HuH-7.5 (cell line): ENCODE measurements at regions not wholly inside any gene's neighbourhood (a gene's known extent, or its start where the extent isn't known, plus 50 kb on each side); places are given as distances from the start of the nearest gene placed in this dataset.

Experiments used
- DNase-seq: peaks from one replicate; pipeline ENCODE4 v3.0.0; 2011; ENCODE audit warnings: low spot score

GRCh38 chr11:16440136-16440535 lies 83.8 kb upstream of the SOX6 start:
- DNase-seq, result no peak

DNA sequence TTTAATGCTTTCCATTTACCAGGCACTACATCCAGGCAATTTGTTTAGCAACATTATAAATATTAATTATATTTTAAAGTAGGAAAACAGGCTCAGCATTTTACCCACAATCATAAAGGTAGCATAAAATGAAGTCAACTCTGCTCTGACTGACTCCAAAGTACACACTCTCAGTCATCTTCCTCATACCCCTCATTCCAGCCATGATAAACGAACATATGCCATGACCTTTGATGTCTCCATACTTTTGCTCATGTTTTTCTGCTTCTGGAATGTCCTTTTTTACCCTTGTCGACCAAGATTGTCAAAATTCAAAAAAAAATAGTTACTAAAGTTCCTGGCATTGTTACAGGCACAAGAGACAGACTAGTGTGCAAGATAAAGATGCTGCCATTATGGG lies 77.7 kb upstream of the SOX6 start:
- no peak for DNase-seq

DNA sequence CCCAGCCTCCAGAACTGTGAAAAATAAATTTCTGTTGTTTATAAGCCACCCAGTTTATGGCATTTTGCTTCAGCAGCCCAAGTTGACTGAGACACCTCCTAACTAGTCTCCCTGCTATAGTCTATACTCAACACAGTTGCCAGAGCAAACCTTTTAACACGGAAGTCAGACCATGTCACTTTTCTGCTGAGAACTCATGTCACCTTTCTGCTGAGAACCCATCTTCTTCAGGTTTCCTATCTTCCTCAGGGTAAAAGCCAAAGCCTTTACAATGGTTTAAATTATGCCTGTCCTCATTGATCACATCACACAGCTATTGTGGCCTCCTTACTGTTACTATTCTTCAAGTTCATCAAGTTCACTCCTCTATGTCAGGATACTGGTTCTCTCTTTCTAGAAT lies 74.3 kb upstream of the SOX6 start:
- no peak for DNase-seq

DNA sequence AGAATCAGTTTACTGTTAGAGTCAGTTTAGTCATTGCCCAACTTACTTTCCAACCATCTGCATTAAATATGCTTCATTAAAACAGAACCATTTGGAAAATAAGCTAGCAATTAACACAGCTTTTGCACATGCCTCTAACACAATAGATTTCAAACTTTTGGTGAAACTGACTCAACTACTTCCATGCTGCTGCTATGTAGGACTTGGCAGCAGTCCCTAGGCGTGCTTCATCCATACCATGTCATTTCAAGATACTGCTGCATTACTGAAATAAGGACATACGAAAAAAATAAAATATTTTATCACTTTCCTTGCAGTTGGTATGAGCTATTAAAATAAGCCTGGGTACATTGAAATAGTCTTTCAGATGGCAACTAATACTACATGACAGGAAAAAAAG lies 65.5 kb upstream of the SOX6 start:
- no peak for DNase-seq

- no peak for DNase-seq
Observed at GRCh38 chr11:16418428-16419097, 62.2 kb upstream of the SOX6 start.

DNA sequence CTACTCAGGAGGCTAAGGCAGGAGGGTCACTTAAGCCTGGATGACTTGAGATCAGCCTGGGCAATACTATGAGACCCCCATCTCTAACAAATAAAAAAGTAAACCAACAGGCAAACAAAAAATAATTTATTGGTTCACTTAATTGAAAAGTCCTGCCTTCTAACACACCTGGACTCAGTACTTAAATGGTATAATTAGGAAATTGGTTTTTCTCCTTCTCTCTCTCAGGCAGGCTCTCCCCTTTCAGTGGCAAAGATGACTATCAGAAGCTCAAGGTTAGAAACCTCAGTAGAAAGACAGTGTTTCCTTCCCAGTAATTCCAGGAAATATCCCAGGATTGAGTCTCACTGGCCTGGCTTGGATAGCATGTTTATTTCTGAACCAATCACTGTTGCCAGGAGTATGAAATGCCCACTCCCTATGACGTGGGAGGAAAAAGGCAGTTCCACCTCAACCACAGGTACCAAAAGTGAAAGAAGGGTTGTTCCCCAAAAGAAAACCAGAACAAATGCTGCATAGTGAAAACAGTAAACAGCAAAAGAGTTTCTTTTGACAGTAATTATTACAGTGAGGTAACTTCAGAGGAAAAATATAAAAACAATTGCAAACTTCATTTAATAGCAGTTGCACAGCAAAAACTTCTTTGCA lies 56.3 kb upstream of the SOX6 start:
- no peak for DNase-seq

DNA sequence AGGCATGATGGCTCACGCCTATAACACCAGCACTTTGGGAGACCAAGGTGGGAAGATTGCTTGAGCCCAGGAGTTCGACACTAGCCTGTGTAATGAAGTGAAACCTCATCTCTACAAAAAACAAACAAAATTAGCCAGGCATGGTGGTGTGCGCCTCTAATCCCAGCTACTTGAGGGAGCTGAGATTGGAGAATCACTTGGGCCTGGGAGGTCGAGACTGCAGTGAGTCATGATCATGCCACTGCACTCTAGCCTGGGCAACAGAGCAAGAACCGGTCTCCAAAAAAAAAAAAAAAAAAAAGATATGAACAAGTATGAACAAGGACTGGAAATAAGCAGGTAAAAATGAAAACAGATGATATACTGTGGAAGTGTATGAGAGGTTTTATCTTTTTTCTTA lies 54.1 kb upstream of the SOX6 start:
- DNase-seq, result no peak

GRCh38 chr11:16408619-16409018 lies 52.3 kb upstream of the SOX6 start:
- no peak for DNase-seq

- no peak for DNase-seq
Observed at GRCh38 chr11:16406226-16406625, 49.9 kb upstream of the SOX6 start.
